ENCODE measurements at regions not wholly inside any gene's neighbourhood (a gene's known extent, or its start where the extent isn't known, plus 50 kb on each side); places are given as distances from the start of the nearest gene placed in this dataset.

DNA sequence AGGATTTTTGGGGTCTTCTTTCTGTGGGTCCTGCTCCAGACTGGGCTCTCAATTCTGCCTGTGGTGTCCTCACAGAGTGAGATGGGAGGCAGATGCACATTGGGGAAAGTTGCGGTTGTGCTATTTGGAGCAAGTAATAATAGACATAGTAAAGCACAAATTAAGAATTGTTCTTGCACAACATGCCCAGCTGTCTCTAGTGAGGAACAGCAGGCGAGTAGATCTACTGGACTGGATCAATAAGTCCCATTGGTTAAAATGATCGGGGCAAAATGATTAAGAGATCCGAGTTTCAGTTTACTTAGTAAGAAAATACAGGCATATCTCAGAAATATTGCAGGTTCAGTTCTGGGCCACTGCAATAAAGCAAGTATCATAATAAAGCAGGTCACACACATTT is 448.3 kb upstream of the PROX1 start:
- TF ChIP-seq TCF12 (IDR thresholded peaks at IDR 0.05; ENCODE audit: low read depth) (no peak), TAF1 (IDR thresholded peaks at IDR 0.05; ENCODE audit: low read depth) (no peak), CEBPB (IDR thresholded peaks at IDR 0.05) (no peak), CREB1 (IDR thresholded peaks at IDR 0.05; ENCODE audit: low read depth) (no peak), EP300 (IDR thresholded peaks at IDR 0.05; ENCODE audit: borderline replicate concordance) (no peak), RAD21 (IDR thresholded peaks at IDR 0.05; ENCODE audit: low read depth) (no peak), ZBTB7A (IDR thresholded peaks at IDR 0.05; ENCODE audit: low read depth) (no peak), NFIC (IDR thresholded peaks at IDR 0.05) (no peak), EGR1 (IDR thresholded peaks at IDR 0.05) (no peak), FOXM1 (IDR thresholded peaks at IDR 0.05; ENCODE audit: borderline replicate concordance, low read depth) (no peak), TEAD4 (IDR thresholded peaks at IDR 0.05) (no peak), YY1 (IDR thresholded peaks at IDR 0.05; ENCODE audit: low read depth) (no peak)
- TF ChIP-seq, protein P1, sequence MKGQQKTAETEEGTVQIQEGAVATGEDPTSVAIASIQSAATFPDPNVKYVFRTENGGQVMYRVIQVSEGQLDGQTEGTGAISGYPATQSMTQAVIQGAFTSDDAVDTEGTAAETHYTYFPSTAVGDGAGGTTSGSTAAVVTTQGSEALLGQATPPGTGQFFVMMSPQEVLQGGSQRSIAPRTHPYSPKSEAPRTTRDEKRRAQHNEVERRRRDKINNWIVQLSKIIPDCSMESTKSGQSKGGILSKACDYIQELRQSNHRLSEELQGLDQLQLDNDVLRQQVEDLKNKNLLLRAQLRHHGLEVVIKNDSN (IDR thresholded peaks at IDR 0.05), result no peak
- TF ChIP-seq, protein P2, sequence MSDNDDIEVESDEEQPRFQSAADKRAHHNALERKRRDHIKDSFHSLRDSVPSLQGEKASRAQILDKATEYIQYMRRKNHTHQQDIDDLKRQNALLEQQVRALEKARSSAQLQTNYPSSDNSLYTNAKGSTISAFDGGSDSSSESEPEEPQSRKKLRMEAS (IDR thresholded peaks at IDR 0.05), result no peak
- TF ChIP-seq, protein P3, sequence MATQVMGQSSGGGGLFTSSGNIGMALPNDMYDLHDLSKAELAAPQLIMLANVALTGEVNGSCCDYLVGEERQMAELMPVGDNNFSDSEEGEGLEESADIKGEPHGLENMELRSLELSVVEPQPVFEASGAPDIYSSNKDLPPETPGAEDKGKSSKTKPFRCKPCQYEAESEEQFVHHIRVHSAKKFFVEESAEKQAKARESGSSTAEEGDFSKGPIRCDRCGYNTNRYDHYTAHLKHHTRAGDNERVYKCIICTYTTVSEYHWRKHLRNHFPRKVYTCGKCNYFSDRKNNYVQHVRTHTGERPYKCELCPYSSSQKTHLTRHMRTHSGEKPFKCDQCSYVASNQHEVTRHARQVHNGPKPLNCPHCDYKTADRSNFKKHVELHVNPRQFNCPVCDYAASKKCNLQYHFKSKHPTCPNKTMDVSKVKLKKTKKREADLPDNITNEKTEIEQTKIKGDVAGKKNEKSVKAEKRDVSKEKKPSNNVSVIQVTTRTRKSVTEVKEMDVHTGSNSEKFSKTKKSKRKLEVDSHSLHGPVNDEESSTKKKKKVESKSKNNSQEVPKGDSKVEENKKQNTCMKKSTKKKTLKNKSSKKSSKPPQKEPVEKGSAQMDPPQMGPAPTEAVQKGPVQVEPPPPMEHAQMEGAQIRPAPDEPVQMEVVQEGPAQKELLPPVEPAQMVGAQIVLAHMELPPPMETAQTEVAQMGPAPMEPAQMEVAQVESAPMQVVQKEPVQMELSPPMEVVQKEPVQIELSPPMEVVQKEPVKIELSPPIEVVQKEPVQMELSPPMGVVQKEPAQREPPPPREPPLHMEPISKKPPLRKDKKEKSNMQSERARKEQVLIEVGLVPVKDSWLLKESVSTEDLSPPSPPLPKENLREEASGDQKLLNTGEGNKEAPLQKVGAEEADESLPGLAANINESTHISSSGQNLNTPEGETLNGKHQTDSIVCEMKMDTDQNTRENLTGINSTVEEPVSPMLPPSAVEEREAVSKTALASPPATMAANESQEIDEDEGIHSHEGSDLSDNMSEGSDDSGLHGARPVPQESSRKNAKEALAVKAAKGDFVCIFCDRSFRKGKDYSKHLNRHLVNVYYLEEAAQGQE (IDR thresholded peaks at IDR 0.05; ENCODE audit: low read depth), result no peak

DNA sequence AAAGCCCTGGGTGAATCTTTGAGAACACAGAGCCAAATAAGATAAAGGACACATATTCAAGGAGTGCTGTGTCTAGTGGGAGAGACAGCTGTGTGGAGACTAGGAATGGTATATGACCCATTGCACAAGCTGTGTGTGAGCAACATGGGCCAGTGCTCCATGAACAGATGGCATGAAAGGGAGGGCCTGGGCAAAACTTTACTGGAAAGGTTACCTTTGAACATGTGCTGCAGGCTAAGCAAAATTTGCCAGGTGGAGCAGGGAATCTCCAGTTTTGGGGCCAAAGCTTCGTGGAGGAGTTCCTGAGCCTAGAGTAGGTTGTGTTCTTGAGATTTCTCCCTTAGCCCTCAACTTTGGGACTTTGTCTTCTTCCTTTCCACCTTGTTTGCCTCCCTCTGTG is 446.1 kb upstream of the PROX1 start:
- no peak for TF ChIP-seq NFIC (IDR thresholded peaks at IDR 0.05)
- TF ChIP-seq, protein P1 (IDR thresholded peaks at IDR 0.05), result no peak
- no peak for TF ChIP-seq RAD21 (IDR thresholded peaks at IDR 0.05; ENCODE audit: low read depth)
- TF ChIP-seq, protein P3 (IDR thresholded peaks at IDR 0.05; ENCODE audit: low read depth), result no peak
- TF ChIP-seq, protein P2 (IDR thresholded peaks at IDR 0.05), result no peak
- no peak for TF ChIP-seq TAF1 (IDR thresholded peaks at IDR 0.05; ENCODE audit: low read depth)
- TF ChIP-seq YY1 (IDR thresholded peaks at IDR 0.05; ENCODE audit: low read depth), result no peak
- TF ChIP-seq EGR1 (IDR thresholded peaks at IDR 0.05), result no peak
- no peak for TF ChIP-seq TEAD4 (IDR thresholded peaks at IDR 0.05)

DNA sequence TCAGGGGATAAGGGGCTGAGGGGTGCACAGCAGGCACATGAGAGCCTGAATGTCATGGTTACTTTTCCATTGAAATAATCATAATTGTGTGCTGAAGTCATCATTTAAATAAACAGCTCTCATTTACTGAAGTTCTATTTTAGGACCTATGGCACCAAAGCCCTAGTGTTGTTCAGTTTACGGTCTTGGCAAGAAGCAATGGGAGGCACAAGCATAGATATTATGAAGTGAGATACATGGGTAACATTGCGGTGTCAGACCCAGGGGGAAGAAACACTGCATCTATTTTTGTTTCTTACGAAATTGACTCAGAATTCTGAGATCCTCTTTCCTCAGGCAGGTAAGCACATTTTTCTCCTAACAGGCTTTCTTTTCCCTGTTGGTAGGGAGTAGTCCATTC is 437.8 kb upstream of the PROX1 start:
- TF ChIP-seq TEAD4 (IDR thresholded peaks at IDR 0.05) (no peak), YY1 (IDR thresholded peaks at IDR 0.05; ENCODE audit: low read depth) (no peak), EP300 (IDR thresholded peaks at IDR 0.05; ENCODE audit: borderline replicate concordance) (no peak), CEBPB (IDR thresholded peaks at IDR 0.05) (no peak), TCF12 (IDR thresholded peaks at IDR 0.05; ENCODE audit: low read depth) (no peak), FOXM1 (IDR thresholded peaks at IDR 0.05; ENCODE audit: borderline replicate concordance, low read depth) (no peak), EGR1 (IDR thresholded peaks at IDR 0.05) (no peak), CREB1 (IDR thresholded peaks at IDR 0.05; ENCODE audit: low read depth) (no peak), TAF1 (IDR thresholded peaks at IDR 0.05; ENCODE audit: low read depth) (no peak), ZBTB7A (IDR thresholded peaks at IDR 0.05; ENCODE audit: low read depth) (no peak), NFIC (IDR thresholded peaks at IDR 0.05) (no peak), RAD21 (IDR thresholded peaks at IDR 0.05; ENCODE audit: low read depth) (no peak)
- TF ChIP-seq, protein P1 (IDR thresholded peaks at IDR 0.05), result no peak
- TF ChIP-seq, protein P3 (IDR thresholded peaks at IDR 0.05; ENCODE audit: low read depth), result no peak
- TF ChIP-seq, protein P2 (IDR thresholded peaks at IDR 0.05), result no peak

DNA sequence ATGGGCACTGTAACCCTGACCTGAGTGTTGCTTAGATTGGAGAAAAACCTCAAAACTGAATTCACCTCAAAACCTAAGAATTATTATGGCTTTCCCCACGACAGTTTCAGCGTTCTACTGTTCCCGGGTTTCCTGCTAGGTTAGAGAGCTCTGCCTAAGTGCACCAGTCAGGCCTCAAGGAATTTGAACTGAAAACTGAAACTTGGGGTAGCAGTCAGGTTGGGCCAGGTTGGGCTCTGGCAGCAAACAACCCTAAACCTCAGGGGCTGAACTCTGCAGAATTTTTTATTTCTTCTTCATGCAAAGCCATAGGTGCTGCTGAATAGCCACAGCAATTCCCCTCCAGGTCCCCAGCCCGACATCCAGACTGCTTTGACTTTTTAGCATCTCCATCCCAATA is 437.0 kb upstream of the PROX1 start:
- TF ChIP-seq TAF1 (IDR thresholded peaks at IDR 0.05; ENCODE audit: low read depth) (no peak), EGR1 (IDR thresholded peaks at IDR 0.05) (no peak), TEAD4 (IDR thresholded peaks at IDR 0.05) (no peak), CREB1 (IDR thresholded peaks at IDR 0.05; ENCODE audit: low read depth) (no peak), EP300 (IDR thresholded peaks at IDR 0.05; ENCODE audit: borderline replicate concordance) (no peak), TCF12 (IDR thresholded peaks at IDR 0.05; ENCODE audit: low read depth) (no peak), FOXM1 (IDR thresholded peaks at IDR 0.05; ENCODE audit: borderline replicate concordance, low read depth) (no peak), RAD21 (IDR thresholded peaks at IDR 0.05; ENCODE audit: low read depth) (no peak), CEBPB (IDR thresholded peaks at IDR 0.05) (no peak), NFIC (IDR thresholded peaks at IDR 0.05) (no peak), YY1 (IDR thresholded peaks at IDR 0.05; ENCODE audit: low read depth) (no peak), ZBTB7A (IDR thresholded peaks at IDR 0.05; ENCODE audit: low read depth) (no peak)
- TF ChIP-seq, protein P3 (IDR thresholded peaks at IDR 0.05; ENCODE audit: low read depth), result no peak
- TF ChIP-seq, protein P1 (IDR thresholded peaks at IDR 0.05), result no peak
- TF ChIP-seq, protein P2 (IDR thresholded peaks at IDR 0.05), result no peak

All from Ishikawa (cell line).